Uterus (tissue), 3 donors: ENCODE measurements at regions not wholly inside any gene's neighbourhood (a gene's known extent, or its start where the extent isn't known, plus 50 kb on each side); places are given as distances from the start of the nearest gene placed in this dataset.

Source experiments
- DNase-seq, 2 donors: peaks; one replicate each; pipeline ENCODE4 v3.0.0-alpha.2; 2019 to 2020
- H3K27ac ChIP-seq, 2 donors: fragments of 200-600 bp; sonication (generic); 1 replicate in 1 of 2; 2 replicates in 1 of 2; pipeline ENCODE4 v1.5.1; 2016 to 2018
- H3K27me3 ChIP-seq, 2 donors: fragments of 200-600 bp; sonication (generic); one replicate each; pipeline ENCODE4 v1.5.1; 2018 to 2019; ENCODE audit warnings: control low read depth in 1 of 2
- H3K36me3 ChIP-seq, 2 donors: fragments of 200-600 bp; sonication (generic); one replicate each; pipeline ENCODE4 v1.5.1; 2019; ENCODE audit warnings: control low read depth in 1 of 2
- H3K4me1 ChIP-seq, 2 donors: fragments of 200-600 bp; sonication (generic); one replicate each; pipeline ENCODE4 v1.5.1; 2018 to 2019; ENCODE audit warnings: control low read depth in 1 of 2
- H3K4me3 ChIP-seq, 2 donors: fragments of 200-600 bp; sonication (generic); 1 replicate in 1 of 2; 2 replicates in 1 of 2; pipeline ENCODE4 v1.5.1; 2018 to 2019; ENCODE audit warnings: mild to moderate bottlenecking in 1 of 2
- H3K9me3 ChIP-seq, 2 donors: fragments of 200-600 bp; sonication (generic); one replicate each; pipeline ENCODE4 v1.5.1; 2019; ENCODE audit warnings: control low read depth in 1 of 2
- CTCF ChIP-seq, 4 experiments: fragments of 200-600 bp in 2 of 4; fragments of 450-650 bp in 2 of 4; sonication (generic) in 2 of 4; IDR thresholded peaks; one replicate each; pipeline ENCODE4 v1.5.1; 2016 to 2019; ENCODE audit warnings: antibody characterized with exemption in 4 of 4, mild to moderate bottlenecking in 2 of 4, moderate library complexity in 1 of 4
- POLR2A ChIP-seq, 2 donors: fragments of 450-650 bp; IDR thresholded peaks; one replicate each; pipeline ENCODE4 v1.6.1; 2016; ENCODE audit warnings: antibody characterized with exemption in 2 of 2, mild to moderate bottlenecking in 1 of 2, moderate library complexity in 1 of 2
- intact Hi-C: fragments of 100-400 bp; cut with DNase I; formaldehyde crosslinking; loops from one replicate; pipeline ENCODE4 v1.15.1; 2023; ENCODE audit warnings: low total_unique reads
- donor health status: DM: yes; HTN: yes; CAD: no.

- Histone ChIP-seq H3K9me3 (no peaks in the 10 kb centered on the region), H3K27ac (no peak overlapping the region), H3K4me3 (no peak overlapping the region), H3K27me3 (no peaks in the 10 kb centered on the region), H3K4me1 (no peaks in the 10 kb centered on the region), H3K36me3 (no peaks in the 10 kb centered on the region)
- TF ChIP-seq CTCF (IDR thresholded peaks at IDR 0.05) (no peak), POLR2A (IDR thresholded peaks at IDR 0.05) (no peak)
- DNase-seq: no peak
- intact Hi-C loops: no loop called here
Measured at GRCh38 chr5:17425385-17426070, 72.5 kb upstream of the TAF11L2 start.

- no peaks in the 10 kb centered on the region for H3K4me1 ChIP-seq
- H3K27me3 ChIP-seq: no peaks in the 10 kb centered on the region
- no peaks in the 10 kb centered on the region for H3K36me3 ChIP-seq
- no peak overlapping the region for H3K4me3 ChIP-seq
- H3K27ac ChIP-seq: no peak overlapping the region
- H3K9me3 ChIP-seq: no peaks in the 10 kb centered on the region
- intact Hi-C loops: no loop called here
- no peak for DNase-seq
- no peak for TF ChIP-seq CTCF (IDR thresholded peaks at IDR 0.05)
- no peak for TF ChIP-seq POLR2A (IDR thresholded peaks at IDR 0.05)
Measured at GRCh38 chr5:17426104-17426749, 71.8 kb upstream of the TAF11L2 start.

- H3K4me1 ChIP-seq: no peaks in the 10 kb centered on the region
- TF ChIP-seq POLR2A (IDR thresholded peaks at IDR 0.05): no peak
- TF ChIP-seq CTCF (IDR thresholded peaks at IDR 0.05): no peak
- intact Hi-C loops: no loop called here
Measured at GRCh38 chr5:17428176-17428800, 69.7 kb upstream of the TAF11L2 start.

GRCh38 chr5:17429353-17429752, 68.7 kb upstream of the TAF11L2 start:
- no peak for DNase-seq
- Histone ChIP-seq H3K9me3 (no peaks in the 10 kb centered on the region), H3K27ac (no peak overlapping the region), H3K36me3 (no peaks in the 10 kb centered on the region), H3K4me1 (no peaks in the 10 kb centered on the region), H3K4me3 (no peak overlapping the region), H3K27me3 (no peaks in the 10 kb centered on the region)
- intact Hi-C loops: no loop called here
- TF ChIP-seq CTCF (IDR thresholded peaks at IDR 0.05): no peak
- no peak for TF ChIP-seq POLR2A (IDR thresholded peaks at IDR 0.05)

More at GRCh38 chr5:17428176-17428800, 69.7 kb upstream of the TAF11L2 start:
- Histone ChIP-seq H3K9me3 (no peaks in the 10 kb centered on the region), H3K27ac (no peak overlapping the region), H3K27me3 (no peaks in the 10 kb centered on the region), H3K4me3 (no peak overlapping the region), H3K36me3 (no peaks in the 10 kb centered on the region)
- DNase-seq: no peak

GRCh38 chr5:17430241-17430640, 67.8 kb upstream of the TAF11L2 start:
- intact Hi-C loops: no loop called here

More at GRCh38 chr5:17430241-17430640, 67.8 kb upstream of the TAF11L2 start:
- Histone ChIP-seq H3K36me3 (no peaks in the 10 kb centered on the region), H3K27me3 (no peaks in the 10 kb centered on the region), H3K27ac (no peak overlapping the region), H3K9me3 (no peaks in the 10 kb centered on the region), H3K4me1 (no peaks in the 10 kb centered on the region), H3K4me3 (no peak overlapping the region)
- DNase-seq: no peak
- no peak for TF ChIP-seq CTCF (IDR thresholded peaks at IDR 0.05)
- TF ChIP-seq POLR2A (IDR thresholded peaks at IDR 0.05): no peak
